GM23338 (cell line): ENCODE measurements at regions not wholly inside any gene's neighbourhood (a gene's known extent, or its start where the extent isn't known, plus 50 kb on each side); places are given as distances from the start of the nearest gene placed in this dataset.

Source experiments
- ATAC-seq: fragments of 200-7000 bp; cut with Tn5 transposase; 3 replicates; pipeline ENCODE4 v1.9.1; 2020
- DNase-seq: peaks from one replicate; pipeline ENCODE4 v3.0.0-alpha.2; 2015; ENCODE audit warnings: low spot score
- H2AFZ ChIP-seq: fragments of 200-600 bp; sonication (generic); 2 replicates; pipeline ENCODE4 v1.8.0; 2016; ENCODE audit warnings: antibody characterized with exemption, mild to moderate bottlenecking, moderate library complexity
- H3F3A ChIP-seq: fragments of 200-600 bp; sonication (generic); replicated peaks from 2 replicates; pipeline ENCODE4 v1.8.0; 2017; ENCODE audit warnings: antibody characterized with exemption, mixed run types, low read depth
- H3K27ac ChIP-seq: fragments of 200-600 bp; sonication (generic); 2 replicates; pipeline ENCODE4 v1.6.1; 2016; ENCODE audit warnings: low read depth
- H3K27me3 ChIP-seq: fragments of 200-600 bp; sonication (generic); 2 replicates; pipeline ENCODE4 v1.8.0; 2016; ENCODE audit warnings: mild to moderate bottlenecking, mixed run types, moderate library complexity; ENCODE audit not compliant: insufficient read depth
- H3K36me3 ChIP-seq: fragments of 200-600 bp; sonication (generic); 2 replicates; pipeline ENCODE4 v1.8.0; 2016; ENCODE audit warnings: mild to moderate bottlenecking; ENCODE audit not compliant: insufficient read depth
- H3K4me1 ChIP-seq: fragments of 200-600 bp; sonication (generic); 2 replicates; pipeline ENCODE4 v1.8.0; 2016; ENCODE audit warnings: mild to moderate bottlenecking, moderate library complexity; ENCODE audit not compliant: insufficient read depth
- H3K4me2 ChIP-seq: fragments of 200-600 bp; sonication (generic); 2 replicates; pipeline ENCODE4 v1.7.1; 2017; ENCODE audit warnings: mixed run types
- H3K4me3 ChIP-seq: fragments of 200-600 bp; sonication (generic); 2 replicates; pipeline ENCODE4 v1.6.1; 2016; ENCODE audit warnings: mixed run types
- H3K79me2 ChIP-seq: fragments of 200-600 bp; sonication (generic); replicated peaks from 2 replicates; pipeline ENCODE4 v1.8.0; 2017; ENCODE audit warnings: mild to moderate bottlenecking; ENCODE audit not compliant: insufficient read depth
- H3K9me2 ChIP-seq: fragments of 200-600 bp; sonication (generic); 2 replicates; pipeline ENCODE4 v1.8.0; 2017; ENCODE audit not compliant: insufficient read depth
- H4K20me1 ChIP-seq: fragments of 200-600 bp; sonication (generic); replicated peaks from 2 replicates; pipeline ENCODE4 v1.8.0; 2017; ENCODE audit warnings: mild to moderate bottlenecking; ENCODE audit not compliant: insufficient read depth
- H3K27ac Mint-ChIP-seq: 2 replicates; pipeline ENCODE4 v1.8.0; 2020; ENCODE audit warnings: inconsistent platforms, mild to moderate bottlenecking, moderate library complexity, mixed read lengths
- H3K27me3 Mint-ChIP-seq: 3 replicates; pipeline ENCODE4 v1.8.0; 2022; ENCODE audit warnings: low read depth, mild to moderate bottlenecking, moderate library complexity, mixed read lengths, inconsistent platforms; ENCODE audit not compliant: insufficient read depth, poor library complexity
- H3K36me3 Mint-ChIP-seq: 3 replicates; pipeline ENCODE4 v1.8.0; 2021; ENCODE audit warnings: low read depth, mild to moderate bottlenecking, inconsistent platforms, moderate library complexity, mixed read lengths
- H3K4me1 Mint-ChIP-seq: 3 replicates; pipeline ENCODE4 v1.8.0; 2020; ENCODE audit warnings: mild to moderate bottlenecking, inconsistent platforms, mixed read lengths
- H3K4me3 Mint-ChIP-seq: 3 replicates; pipeline ENCODE4 v1.8.0; 2021; ENCODE audit warnings: moderate library complexity, mild to moderate bottlenecking, inconsistent platforms, mixed read lengths
- H3K9me3 Mint-ChIP-seq: 3 replicates; pipeline ENCODE4 v1.8.0; 2020; ENCODE audit warnings: moderate library complexity, mild to moderate bottlenecking, inconsistent platforms, mixed read lengths
- CREB1 ChIP-seq: fragments of 250-450 bp; sonication (Bioruptor Pico); IDR thresholded peaks from 2 replicates; pipeline ENCODE4 v1.5.0; 2020; ENCODE audit warnings: low read depth, mild to moderate bottlenecking, moderate library complexity
- CTCF ChIP-seq, 2 experiments: fragments of 200-600 bp in 1 of 2; sonication (generic) in 1 of 2; conservative IDR thresholded peaks; 2 replicates each; pipeline versions ENCODE4 v1.5.1 to v1.6.1; 2016 to 2017; ENCODE audit warnings: antibody characterized with exemption in 2 of 2, low read depth in 2 of 2, mild to moderate bottlenecking in 2 of 2, moderate library complexity in 1 of 2
- ETS1 ChIP-seq: IDR thresholded peaks from 2 replicates; pipeline ENCODE4 v1.6.1; 2016; ENCODE audit warnings: antibody characterized with exemption
- EZH2 ChIP-seq: fragments of 200-600 bp; sonication (generic); IDR thresholded peaks from one replicate; pipeline ENCODE4 v1.8.0; 2017; ENCODE audit warnings: antibody characterized with exemption, mild to moderate bottlenecking, low read depth; ENCODE audit not compliant: unreplicated experiment
- EZH2phosphoT487 ChIP-seq: fragments of 200-600 bp; sonication (generic); IDR thresholded peaks from one replicate; pipeline ENCODE4 v1.8.1; 2018; ENCODE audit warnings: antibody characterized with exemption; ENCODE audit not compliant: unreplicated experiment
- JUNB ChIP-seq: IDR thresholded peaks from one replicate; pipeline ENCODE4 v1.6.1; 2016; ENCODE audit warnings: antibody characterized with exemption; ENCODE audit not compliant: unreplicated experiment
- NANOG ChIP-seq: IDR thresholded peaks from 2 replicates; pipeline ENCODE4 v1.6.1; 2016; ENCODE audit warnings: antibody characterized with exemption, borderline replicate concordance
- POLR2AphosphoS5 ChIP-seq: IDR thresholded peaks from 2 replicates; pipeline ENCODE4 v1.6.1; 2016; ENCODE audit warnings: antibody characterized with exemption, low read depth
- STAT1 ChIP-seq: IDR thresholded peaks from one replicate; pipeline ENCODE4 v1.6.1; 2016; ENCODE audit warnings: antibody characterized with exemption; ENCODE audit not compliant: unreplicated experiment
- ZNF114 ChIP-seq: fragments of 250-450 bp; sonication (Bioruptor Pico); IDR thresholded peaks from 2 replicates; pipeline ENCODE4 v1.5.0; 2020; ENCODE audit warnings: mild to moderate bottlenecking, moderate library complexity
- ZNF331 ChIP-seq: fragments of 250-450 bp; sonication (Bioruptor Pico); IDR thresholded peaks from 2 replicates; pipeline ENCODE4 v1.5.0; 2020; ENCODE audit warnings: low read depth, mild to moderate bottlenecking, moderate library complexity
- ZNF462 ChIP-seq: fragments of 250-450 bp; sonication (Bioruptor Pico); IDR thresholded peaks from 2 replicates; pipeline ENCODE4 v1.5.0; 2020; ENCODE audit warnings: mild to moderate bottlenecking, moderate library complexity
- TF ChIP-seq, protein P1 (sequence below): IDR thresholded peaks from one replicate; pipeline ENCODE4 v1.6.1; 2018; ENCODE audit warnings: antibody characterized with exemption; ENCODE audit not compliant: unreplicated experiment

DNA sequence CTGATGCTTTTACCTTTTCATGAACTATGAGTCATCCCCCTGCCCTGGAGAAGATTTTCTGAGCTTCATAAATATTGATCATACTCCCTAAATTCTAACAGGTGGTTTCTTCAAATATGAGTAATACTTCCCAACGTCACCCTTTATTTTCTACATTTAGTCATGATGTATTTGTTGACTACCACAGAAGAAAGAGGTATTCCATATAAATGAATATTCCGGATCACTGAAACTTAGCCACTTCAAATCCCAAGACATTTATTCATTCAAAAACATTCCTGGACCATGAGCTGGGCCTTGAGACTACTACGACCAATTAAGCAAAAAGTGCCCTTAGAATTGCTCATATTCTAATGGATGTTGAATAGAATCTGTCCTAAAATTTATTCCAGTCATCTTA, 395.8 kb upstream of the NPVF start:
- ATAC-seq: no peak
- peaks cover 13% of the 10 kb centered on the region for H3K4me1 ChIP-seq
- H3K4me2 ChIP-seq: no peak overlapping the region
- no peaks in the 10 kb centered on the region for H3F3A ChIP-seq
- no peak for DNase-seq
- H3K9me3 Mint-ChIP-seq: no peaks in the 10 kb centered on the region
- peaks cover 21% of the 10 kb centered on the region for H3K4me1 Mint-ChIP-seq
- no peak overlapping the region for H2AFZ ChIP-seq
- no peak overlapping the region for H3K4me3 Mint-ChIP-seq
- H3K27me3 Mint-ChIP-seq: no peaks in the 10 kb centered on the region
- H3K79me2 ChIP-seq: no peaks in the 10 kb centered on the region
- no peaks in the 10 kb centered on the region for H3K27me3 ChIP-seq
- no peaks in the 10 kb centered on the region for H3K36me3 ChIP-seq
- H3K4me3 ChIP-seq: no peak overlapping the region
- no peaks in the 10 kb centered on the region; the same call in 1 of the 2 replicates for H3K9me2 ChIP-seq
- no peaks in the 10 kb centered on the region for H3K36me3 Mint-ChIP-seq
- H3K27ac ChIP-seq: no peak overlapping the region
- no peak overlapping the region for H3K27ac Mint-ChIP-seq
- H4K20me1 ChIP-seq: no peaks in the 10 kb centered on the region
- TF ChIP-seq, protein P1, sequence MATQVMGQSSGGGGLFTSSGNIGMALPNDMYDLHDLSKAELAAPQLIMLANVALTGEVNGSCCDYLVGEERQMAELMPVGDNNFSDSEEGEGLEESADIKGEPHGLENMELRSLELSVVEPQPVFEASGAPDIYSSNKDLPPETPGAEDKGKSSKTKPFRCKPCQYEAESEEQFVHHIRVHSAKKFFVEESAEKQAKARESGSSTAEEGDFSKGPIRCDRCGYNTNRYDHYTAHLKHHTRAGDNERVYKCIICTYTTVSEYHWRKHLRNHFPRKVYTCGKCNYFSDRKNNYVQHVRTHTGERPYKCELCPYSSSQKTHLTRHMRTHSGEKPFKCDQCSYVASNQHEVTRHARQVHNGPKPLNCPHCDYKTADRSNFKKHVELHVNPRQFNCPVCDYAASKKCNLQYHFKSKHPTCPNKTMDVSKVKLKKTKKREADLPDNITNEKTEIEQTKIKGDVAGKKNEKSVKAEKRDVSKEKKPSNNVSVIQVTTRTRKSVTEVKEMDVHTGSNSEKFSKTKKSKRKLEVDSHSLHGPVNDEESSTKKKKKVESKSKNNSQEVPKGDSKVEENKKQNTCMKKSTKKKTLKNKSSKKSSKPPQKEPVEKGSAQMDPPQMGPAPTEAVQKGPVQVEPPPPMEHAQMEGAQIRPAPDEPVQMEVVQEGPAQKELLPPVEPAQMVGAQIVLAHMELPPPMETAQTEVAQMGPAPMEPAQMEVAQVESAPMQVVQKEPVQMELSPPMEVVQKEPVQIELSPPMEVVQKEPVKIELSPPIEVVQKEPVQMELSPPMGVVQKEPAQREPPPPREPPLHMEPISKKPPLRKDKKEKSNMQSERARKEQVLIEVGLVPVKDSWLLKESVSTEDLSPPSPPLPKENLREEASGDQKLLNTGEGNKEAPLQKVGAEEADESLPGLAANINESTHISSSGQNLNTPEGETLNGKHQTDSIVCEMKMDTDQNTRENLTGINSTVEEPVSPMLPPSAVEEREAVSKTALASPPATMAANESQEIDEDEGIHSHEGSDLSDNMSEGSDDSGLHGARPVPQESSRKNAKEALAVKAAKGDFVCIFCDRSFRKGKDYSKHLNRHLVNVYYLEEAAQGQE: no peak
- TF ChIP-seq STAT1 (no peak), CREB1 (no peak), ETS1 (no peak), NANOG (no peak), POLR2AphosphoS5 (no peak), EZH2phosphoT487 (no peak), JUNB (no peak), ZNF114 (CRISPR knock-in tag) (no peak), ZNF331 (no peak), EZH2 (no peak), ZNF462 (CRISPR knock-in tag) (no peak), CTCF (conservative IDR thresholded peaks at IDR 0.05; ENCODE audit: low read depth in 2 of 2) (no peak)
